Ishikawa (cell line): ENCODE measurements at regions not wholly inside any gene's neighbourhood (a gene's known extent, or its start where the extent isn't known, plus 50 kb on each side); places are given as distances from the start of the nearest gene placed in this dataset.

ENCODE experiments used
- CEBPB ChIP-seq: IDR thresholded peaks from 2 replicates; pipeline ENCODE4 v1.6.1; 2012
- EP300 ChIP-seq: IDR thresholded peaks from 2 replicates; pipeline ENCODE4 v1.6.1; 2012; ENCODE audit warnings: borderline replicate concordance
- FOXM1 ChIP-seq: IDR thresholded peaks from 2 replicates; pipeline ENCODE4 v1.6.1; 2012; ENCODE audit warnings: low read depth, borderline replicate concordance
- MAX ChIP-seq: IDR thresholded peaks from 2 replicates; pipeline ENCODE4 v1.6.1; 2012
- NFIC ChIP-seq: IDR thresholded peaks from 2 replicates; pipeline ENCODE4 v1.6.1; 2012
- RAD21 ChIP-seq: IDR thresholded peaks from 2 replicates; pipeline ENCODE4 v1.6.1; 2012; ENCODE audit warnings: low read depth
- REST ChIP-seq: IDR thresholded peaks from 2 replicates; pipeline ENCODE4 v1.6.1; 2012; ENCODE audit warnings: low read depth, mild to moderate bottlenecking
- TAF1 ChIP-seq: IDR thresholded peaks from 2 replicates; pipeline ENCODE4 v1.6.1; 2012; ENCODE audit warnings: low read depth, mild to moderate bottlenecking
- TCF12 ChIP-seq: IDR thresholded peaks from 2 replicates; pipeline ENCODE4 v1.6.1; 2012; ENCODE audit warnings: low read depth
- TEAD4 ChIP-seq: IDR thresholded peaks from 2 replicates; pipeline ENCODE4 v1.6.1; 2012
- YY1 ChIP-seq: IDR thresholded peaks from 2 replicates; pipeline ENCODE4 v1.6.1; 2012; ENCODE audit warnings: low read depth
- TF ChIP-seq, protein P1 (sequence below): IDR thresholded peaks from 2 replicates; pipeline ENCODE4 v1.6.1; 2012

DNA sequence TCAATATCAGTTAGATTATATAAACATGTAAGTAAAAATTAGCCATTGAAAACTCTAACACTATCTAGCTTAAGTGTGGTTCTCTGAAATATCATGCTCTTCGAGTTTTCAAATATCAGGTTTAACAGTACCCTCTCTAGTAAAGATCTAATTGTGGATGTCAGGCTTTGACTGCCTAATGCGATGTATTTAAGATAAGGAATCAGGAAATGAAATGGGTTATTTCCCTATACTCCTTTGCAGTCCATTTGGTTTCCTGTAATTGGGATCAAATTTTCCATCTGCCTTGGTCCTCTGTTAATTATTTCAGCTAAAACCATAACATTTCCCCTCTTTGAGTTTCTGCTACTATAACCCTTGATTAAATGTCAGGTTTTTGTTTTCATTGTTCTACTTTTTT, 361.3 kb upstream of the MMS22L start:
- TF ChIP-seq YY1 (no peak), TAF1 (no peak), MAX (no peak), EP300 (no peak), NFIC (no peak), FOXM1 (no peak), TEAD4 (no peak), REST (no peak), CEBPB (no peak), RAD21 (no peak), TCF12 (no peak)
- TF ChIP-seq, protein P1, sequence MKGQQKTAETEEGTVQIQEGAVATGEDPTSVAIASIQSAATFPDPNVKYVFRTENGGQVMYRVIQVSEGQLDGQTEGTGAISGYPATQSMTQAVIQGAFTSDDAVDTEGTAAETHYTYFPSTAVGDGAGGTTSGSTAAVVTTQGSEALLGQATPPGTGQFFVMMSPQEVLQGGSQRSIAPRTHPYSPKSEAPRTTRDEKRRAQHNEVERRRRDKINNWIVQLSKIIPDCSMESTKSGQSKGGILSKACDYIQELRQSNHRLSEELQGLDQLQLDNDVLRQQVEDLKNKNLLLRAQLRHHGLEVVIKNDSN = no peak
